Kidney epithelial cell (primary cell): ENCODE measurements at regions not wholly inside any gene's neighbourhood (a gene's known extent, or its start where the extent isn't known, plus 50 kb on each side); places are given as distances from the start of the nearest gene placed in this dataset.

Source experiments
- DNase-seq: peaks from one replicate; pipeline ENCODE4 v3.0.0-alpha.2; 2010; ENCODE audit warnings: low read depth
- H3K27me3 ChIP-seq: 2 replicates; pipeline ENCODE4 v1.6.0; 2011; ENCODE audit warnings: low read length; ENCODE audit not compliant: control insufficient read depth, insufficient read depth
- H3K36me3 ChIP-seq: 2 replicates; pipeline ENCODE4 v1.5.1; 2011; ENCODE audit warnings: low read length; ENCODE audit not compliant: control insufficient read depth, insufficient read depth
- H3K4me3 ChIP-seq: 2 replicates; pipeline ENCODE4 v1.5.1; 2011; ENCODE audit warnings: low read depth, mild to moderate bottlenecking, control low read depth, low read length
- TF ChIP-seq, protein P1 (sequence below): IDR thresholded peaks from 2 replicates; pipeline ENCODE4 v1.5.1; 2011; ENCODE audit warnings: mild to moderate bottlenecking, moderate library complexity, low read length, control low read depth, inconsistent platforms; ENCODE audit not compliant: insufficient read depth, poor library complexity, severe bottlenecking

DNA sequence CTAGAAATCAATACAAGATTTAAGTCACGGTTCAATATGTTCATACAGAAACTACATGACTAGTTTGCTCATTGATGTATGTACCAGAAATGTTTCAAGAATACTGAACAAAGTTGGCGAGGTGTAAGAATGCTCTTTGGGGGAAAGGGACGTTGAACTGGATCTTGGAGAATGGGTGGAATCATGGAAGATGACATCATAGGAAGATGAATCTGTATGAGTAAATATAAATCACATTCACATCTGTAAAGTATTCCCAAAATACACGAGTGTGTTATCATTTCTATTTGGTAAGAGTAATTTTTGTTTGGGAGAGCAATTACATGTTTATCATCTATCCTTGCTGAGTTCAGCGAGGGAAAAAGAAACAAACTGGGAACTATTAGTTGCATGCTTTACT is 162.2 kb upstream of the TMTC1 start:
- Histone ChIP-seq H3K36me3 (no peaks in the 10 kb centered on the region), H3K27me3 (no peaks in the 10 kb centered on the region), H3K4me3 (no peak overlapping the region)
- TF ChIP-seq, protein P1, sequence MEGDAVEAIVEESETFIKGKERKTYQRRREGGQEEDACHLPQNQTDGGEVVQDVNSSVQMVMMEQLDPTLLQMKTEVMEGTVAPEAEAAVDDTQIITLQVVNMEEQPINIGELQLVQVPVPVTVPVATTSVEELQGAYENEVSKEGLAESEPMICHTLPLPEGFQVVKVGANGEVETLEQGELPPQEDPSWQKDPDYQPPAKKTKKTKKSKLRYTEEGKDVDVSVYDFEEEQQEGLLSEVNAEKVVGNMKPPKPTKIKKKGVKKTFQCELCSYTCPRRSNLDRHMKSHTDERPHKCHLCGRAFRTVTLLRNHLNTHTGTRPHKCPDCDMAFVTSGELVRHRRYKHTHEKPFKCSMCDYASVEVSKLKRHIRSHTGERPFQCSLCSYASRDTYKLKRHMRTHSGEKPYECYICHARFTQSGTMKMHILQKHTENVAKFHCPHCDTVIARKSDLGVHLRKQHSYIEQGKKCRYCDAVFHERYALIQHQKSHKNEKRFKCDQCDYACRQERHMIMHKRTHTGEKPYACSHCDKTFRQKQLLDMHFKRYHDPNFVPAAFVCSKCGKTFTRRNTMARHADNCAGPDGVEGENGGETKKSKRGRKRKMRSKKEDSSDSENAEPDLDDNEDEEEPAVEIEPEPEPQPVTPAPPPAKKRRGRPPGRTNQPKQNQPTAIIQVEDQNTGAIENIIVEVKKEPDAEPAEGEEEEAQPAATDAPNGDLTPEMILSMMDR, result no peak
- DNase-seq, result no peak

DNA sequence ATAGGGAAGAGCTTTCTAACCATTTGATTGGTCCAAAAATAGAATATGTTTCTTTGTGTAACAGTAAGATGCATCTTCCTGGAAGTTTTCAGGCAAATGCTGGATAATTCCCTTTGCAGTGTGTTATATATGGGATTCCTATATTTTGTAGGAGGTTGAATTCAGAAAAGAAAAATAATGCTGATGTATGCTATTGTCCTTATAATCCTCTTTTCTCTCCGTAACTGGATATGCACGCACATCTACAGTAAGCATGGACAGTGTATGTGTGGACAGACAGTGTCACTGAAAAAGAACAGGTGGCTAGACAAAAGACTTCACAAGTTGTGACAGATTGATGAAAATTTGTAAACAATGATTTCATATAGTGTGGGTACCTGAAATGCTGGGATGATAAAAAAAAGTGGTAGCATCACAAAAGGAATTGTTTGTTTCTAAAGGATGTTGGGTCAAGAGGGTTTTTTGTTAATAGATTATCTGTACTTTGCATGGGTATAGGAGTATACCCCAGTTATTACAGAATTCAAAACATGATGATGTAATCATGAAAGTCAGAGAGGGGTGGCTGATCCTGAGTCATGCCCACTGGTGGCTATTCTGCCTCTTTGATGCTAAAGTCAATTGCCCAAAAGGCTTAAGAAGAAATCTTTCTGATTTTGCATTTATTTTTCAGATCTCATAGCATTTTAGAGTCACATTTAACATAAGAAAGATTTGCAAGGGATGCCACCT is 160.7 kb upstream of the TMTC1 start:
- Histone ChIP-seq H3K36me3 (no peaks in the 10 kb centered on the region), H3K4me3 (no peak overlapping the region), H3K27me3 (no peaks in the 10 kb centered on the region)
- TF ChIP-seq, protein P1, result no peak
- no peak for DNase-seq

DNA sequence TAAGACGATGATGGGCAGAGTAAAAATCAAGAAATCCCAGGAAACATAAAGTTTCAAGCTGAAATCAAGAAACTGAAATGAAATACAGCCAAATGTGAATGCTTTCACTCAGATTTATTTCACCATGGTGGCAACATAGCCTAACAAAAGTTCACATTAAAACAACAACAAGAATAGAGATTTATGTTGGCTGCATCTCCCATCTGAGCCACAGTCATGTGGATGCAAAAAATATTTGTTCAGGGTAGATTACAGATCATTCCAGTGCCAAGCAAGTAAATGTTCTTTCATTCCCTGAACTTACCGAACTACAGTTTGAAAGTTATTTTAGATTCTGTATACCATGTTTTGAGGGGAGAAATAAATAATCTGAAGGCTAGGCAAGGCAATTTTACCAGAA is 159.9 kb upstream of the TMTC1 start:
- H3K36me3 ChIP-seq, result no peaks in the 10 kb centered on the region
- H3K27me3 ChIP-seq, result no peaks in the 10 kb centered on the region
- TF ChIP-seq, protein P1, result no peak
- no peak for DNase-seq
- no peak overlapping the region for H3K4me3 ChIP-seq

DNA sequence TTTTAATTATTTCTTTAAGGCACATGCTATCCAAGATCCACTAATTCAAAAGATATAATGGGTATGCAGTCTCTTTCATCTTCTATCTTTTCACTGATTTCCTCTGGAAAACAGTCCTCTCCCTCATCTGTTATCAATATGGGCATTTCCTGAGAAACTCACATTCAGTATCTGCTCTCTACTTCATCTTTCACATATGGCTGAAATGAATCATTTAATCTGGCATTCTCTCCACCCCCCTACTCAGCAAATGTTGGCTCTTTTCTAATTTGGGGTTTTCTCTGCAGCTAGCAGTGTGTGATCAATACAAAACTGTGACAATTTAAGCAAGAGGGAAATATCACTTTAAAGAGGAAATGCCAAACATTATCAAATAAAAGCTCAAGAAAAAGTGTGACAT is 157.1 kb upstream of the TMTC1 start:
- TF ChIP-seq, protein P1, result no peak
- Histone ChIP-seq H3K36me3 (no peaks in the 10 kb centered on the region), H3K27me3 (no peaks in the 10 kb centered on the region), H3K4me3 (no peak overlapping the region)
- DNase-seq, result no peak

DNA sequence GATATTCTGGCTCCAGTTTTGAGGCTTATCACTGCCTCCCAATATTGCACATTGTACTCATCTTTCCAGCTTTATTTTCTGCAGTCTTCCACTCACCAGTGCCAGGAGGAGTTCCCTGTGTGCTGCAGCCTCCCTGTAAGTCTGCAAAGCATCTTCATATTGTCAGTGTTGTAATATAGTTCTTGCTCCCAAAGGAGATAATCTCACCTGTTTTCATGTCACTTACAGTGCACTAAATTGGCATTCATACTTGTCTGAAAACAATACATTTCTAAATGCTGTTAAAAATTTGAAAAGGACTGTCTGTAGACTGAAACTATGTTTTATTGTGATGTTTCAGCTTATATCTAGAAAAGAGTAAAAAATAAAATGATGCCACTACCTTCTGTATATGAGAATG is 146.8 kb upstream of the TMTC1 start:
- Histone ChIP-seq H3K4me3 (no peak overlapping the region), H3K36me3 (no peaks in the 10 kb centered on the region), H3K27me3 (no peaks in the 10 kb centered on the region)
- no peak for DNase-seq
- TF ChIP-seq, protein P1, result no peak

DNA sequence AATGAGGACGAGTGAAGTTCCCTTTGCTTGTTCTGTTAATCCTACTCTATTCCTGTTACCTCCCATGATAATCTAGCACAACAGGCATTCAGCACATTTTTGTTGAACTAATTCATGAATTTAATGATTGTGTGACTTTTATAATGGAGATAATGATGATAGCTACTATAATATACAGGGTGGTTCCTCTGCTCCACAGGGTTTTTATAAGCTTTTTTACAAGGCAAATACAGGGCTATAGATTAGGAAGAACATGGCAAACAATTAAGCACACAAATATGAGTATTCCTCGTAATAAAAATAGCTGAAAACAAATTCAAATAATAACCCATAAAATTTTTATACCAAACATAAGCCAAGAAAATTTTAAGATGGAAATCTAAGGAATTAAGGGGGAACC is 145.6 kb upstream of the TMTC1 start:
- no peak overlapping the region for H3K4me3 ChIP-seq
- TF ChIP-seq, protein P1, result no peak

More for the DNA sequence above, 145.6 kb upstream of the TMTC1 start:
- no peaks in the 10 kb centered on the region for H3K36me3 ChIP-seq
- DNase-seq, result no peak
- no peaks in the 10 kb centered on the region for H3K27me3 ChIP-seq
